ENCODE measurements at regions not wholly inside any gene's neighbourhood (a gene's known extent, or its start where the extent isn't known, plus 50 kb on each side); places are given as distances from the start of the nearest gene placed in this dataset.

GRCh38 chr3:64936556-64936955 lies 248.8 kb upstream of the ADAMTS9 start:
- DNase-seq: no peak

GRCh38 chr3:64935971-64936370 lies 248.2 kb upstream of the ADAMTS9 start:
- DNase-seq: no peak

GRCh38 chr3:64932666-64933342 lies 245.0 kb upstream of the ADAMTS9 start:
- DNase-seq: no peak

GRCh38 chr3:64932016-64932518 lies 244.3 kb upstream of the ADAMTS9 start:
- no peak for DNase-seq

GRCh38 chr3:64930891-64931290 lies 243.1 kb upstream of the ADAMTS9 start:
- no peak for DNase-seq

- DNase-seq: no peak
Measured at GRCh38 chr3:64928683-64929082, 240.9 kb upstream of the ADAMTS9 start.

- no peak for DNase-seq
Measured at GRCh38 chr3:64927689-64928088, 239.9 kb upstream of the ADAMTS9 start.

GRCh38 chr3:64925575-64925974 lies 237.8 kb upstream of the ADAMTS9 start:
- DNase-seq: no peak

GRCh38 chr3:64924961-64925360 lies 237.2 kb upstream of the ADAMTS9 start:
- DNase-seq: no peak

- no peak for DNase-seq
Measured at GRCh38 chr3:64922213-64922612, 234.4 kb upstream of the ADAMTS9 start.

- DNase-seq: no peak
Measured at GRCh38 chr3:64921281-64922065, 233.7 kb upstream of the ADAMTS9 start.

- no peak for DNase-seq
Measured at GRCh38 chr3:64919934-64920333, 232.1 kb upstream of the ADAMTS9 start.

- DNase-seq: no peak
Measured at GRCh38 chr3:64918989-64919388, 231.2 kb upstream of the ADAMTS9 start.

GRCh38 chr3:64917914-64918453 lies 230.2 kb upstream of the ADAMTS9 start:
- no peak for DNase-seq

GRCh38 chr3:64916937-64917336 lies 229.1 kb upstream of the ADAMTS9 start:
- no peak for DNase-seq

- no peak for DNase-seq
Measured at GRCh38 chr3:64916192-64916798, 228.5 kb upstream of the ADAMTS9 start.

GRCh38 chr3:64915778-64916177 lies 228.0 kb upstream of the ADAMTS9 start:
- DNase-seq: no peak

- DNase-seq: no peak
Measured at GRCh38 chr3:64913515-64913914, 225.7 kb upstream of the ADAMTS9 start.

- no peak for DNase-seq
Measured at GRCh38 chr3:64911138-64911537, 223.3 kb upstream of the ADAMTS9 start.

- DNase-seq: no peak
Measured at GRCh38 chr3:64909757-64910467, 222.1 kb upstream of the ADAMTS9 start.

- DNase-seq: no peak
Measured at GRCh38 chr3:64909011-64909410, 221.2 kb upstream of the ADAMTS9 start.

- no peak for DNase-seq
Measured at GRCh38 chr3:64908251-64908685, 220.5 kb upstream of the ADAMTS9 start.

- DNase-seq: no peak
Measured at GRCh38 chr3:64905906-64906410, 218.2 kb upstream of the ADAMTS9 start.

Data from RPMI8226 (cell line).